ENCODE measurements at regions not wholly inside any gene's neighbourhood (a gene's known extent, or its start where the extent isn't known, plus 50 kb on each side); places are given as distances from the start of the nearest gene placed in this dataset.
A peak's percentile ranks its signal among the peaks of the same experiment; 100 is the strongest.

DNA sequence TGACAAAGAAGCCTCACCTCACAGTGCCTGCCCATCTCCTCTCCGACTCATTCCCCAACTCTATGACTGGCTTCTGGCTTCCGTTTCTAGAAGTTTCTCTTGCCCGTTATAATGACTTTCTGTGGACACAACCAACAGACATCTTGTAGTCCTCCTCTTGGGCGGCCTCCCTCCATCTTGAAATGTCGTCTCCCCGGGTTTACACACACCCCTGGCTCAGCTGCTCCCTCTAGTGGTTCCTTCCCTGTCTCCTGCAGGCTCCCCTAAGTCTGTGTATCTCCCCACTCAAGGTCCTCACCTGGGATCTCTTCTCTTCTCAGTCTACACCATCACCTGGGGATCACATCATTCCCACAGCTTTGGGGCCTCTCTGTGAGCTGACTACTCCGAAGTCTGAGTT, 123.4 kb upstream of the NEBL start:
- TF ChIP-seq CREB1 (IDR thresholded peaks at IDR 0.05; ENCODE audit: low read depth): no peak
- TF ChIP-seq, protein P1, sequence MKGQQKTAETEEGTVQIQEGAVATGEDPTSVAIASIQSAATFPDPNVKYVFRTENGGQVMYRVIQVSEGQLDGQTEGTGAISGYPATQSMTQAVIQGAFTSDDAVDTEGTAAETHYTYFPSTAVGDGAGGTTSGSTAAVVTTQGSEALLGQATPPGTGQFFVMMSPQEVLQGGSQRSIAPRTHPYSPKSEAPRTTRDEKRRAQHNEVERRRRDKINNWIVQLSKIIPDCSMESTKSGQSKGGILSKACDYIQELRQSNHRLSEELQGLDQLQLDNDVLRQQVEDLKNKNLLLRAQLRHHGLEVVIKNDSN (IDR thresholded peaks at IDR 0.05): no peak
- TF ChIP-seq TAF1 (IDR thresholded peaks at IDR 0.05; ENCODE audit: low read depth): no peak
- no peak for TF ChIP-seq EP300 (IDR thresholded peaks at IDR 0.05; ENCODE audit: borderline replicate concordance)
- TF ChIP-seq, protein P2, sequence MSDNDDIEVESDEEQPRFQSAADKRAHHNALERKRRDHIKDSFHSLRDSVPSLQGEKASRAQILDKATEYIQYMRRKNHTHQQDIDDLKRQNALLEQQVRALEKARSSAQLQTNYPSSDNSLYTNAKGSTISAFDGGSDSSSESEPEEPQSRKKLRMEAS (IDR thresholded peaks at IDR 0.05): no peak
- no peak for TF ChIP-seq TCF12 (IDR thresholded peaks at IDR 0.05; ENCODE audit: low read depth)
- peak; percentile 62; the same call in 1 of the 2 replicates for TF ChIP-seq YY1 (IDR thresholded peaks at IDR 0.05; ENCODE audit: low read depth)
- TF ChIP-seq RAD21 (IDR thresholded peaks at IDR 0.05; ENCODE audit: low read depth): peak; percentile 62

Data from Ishikawa (cell line).